MG63 (cell line): ENCODE measurements at regions not wholly inside any gene's neighbourhood (a gene's known extent, or its start where the extent isn't known, plus 50 kb on each side); places are given as distances from the start of the nearest gene placed in this dataset.
"Not testable (repeated sequence)": the region's sequence is repeated elsewhere in the genome, so short reads cannot be mapped to it uniquely, and the experiment has no call there.

Source experiments
- DNase-seq: peaks from one replicate; pipeline ENCODE4 v3.0.0-alpha.2; 2020
- H3K27me3 ChIP-seq: fragments of 250-450 bp; sonication (Bioruptor Pico); 2 replicates; pipeline ENCODE4 v1.5.1; 2020; ENCODE audit warnings: mild to moderate bottlenecking, moderate library complexity
- H3K36me3 ChIP-seq: fragments of 250-450 bp; sonication (Bioruptor Pico); 2 replicates; pipeline ENCODE4 v1.5.1; 2020; ENCODE audit warnings: mild to moderate bottlenecking, moderate library complexity
- H3K4me3 ChIP-seq: fragments of 250-450 bp; sonication (Bioruptor Pico); 2 replicates; pipeline ENCODE4 v1.5.1; 2020; ENCODE audit warnings: mild to moderate bottlenecking, moderate library complexity
- H3K9me3 ChIP-seq: fragments of 250-450 bp; sonication (Bioruptor Pico); 2 replicates; pipeline ENCODE4 v1.5.1; 2020; ENCODE audit warnings: mild to moderate bottlenecking, moderate library complexity

- Histone ChIP-seq H3K27me3 (no peaks in the 10 kb centered on the region), H3K4me3 (no peak overlapping the region)
- DNase-seq = no peak
These were observed 575.7 kb upstream of the CDH11 start for GRCh38 chr16:65697521-65697920.

GRCh38 chr16:65697065-65697464 lies 575.2 kb upstream of the CDH11 start:
- no peaks in the 10 kb centered on the region for H3K9me3 ChIP-seq
- DNase-seq = no peak
- no peak overlapping the region for H3K4me3 ChIP-seq
- H3K27me3 ChIP-seq = no peaks in the 10 kb centered on the region
- H3K36me3 ChIP-seq = no peaks in the 10 kb centered on the region

More at GRCh38 chr16:65697521-65697920, 575.7 kb upstream of the CDH11 start:
- Histone ChIP-seq H3K36me3 (no peaks in the 10 kb centered on the region), H3K9me3 (no peaks in the 10 kb centered on the region)

- not testable (repeated sequence) for H3K4me3 ChIP-seq, H3K9me3 ChIP-seq, H3K36me3 ChIP-seq, H3K27me3 ChIP-seq, DNase-seq
These were observed 570.0 kb upstream of the CDH11 start for GRCh38 chr16:65691846-65692245.

- no peak for DNase-seq
- Histone ChIP-seq H3K36me3 (no peaks in the 10 kb centered on the region), H3K4me3 (no peak overlapping the region), H3K9me3 (no peaks in the 10 kb centered on the region), H3K27me3 (no peaks in the 10 kb centered on the region)
These were observed 567.9 kb upstream of the CDH11 start for GRCh38 chr16:65689726-65690125.

GRCh38 chr16:65688301-65688700 lies 566.4 kb upstream of the CDH11 start:
- no peak overlapping the region for H3K4me3 ChIP-seq
- peaks cover 6% of the 10 kb centered on the region; the same call in 1 of the 2 replicates for H3K9me3 ChIP-seq
- no peaks in the 10 kb centered on the region for H3K36me3 ChIP-seq
- no peak for DNase-seq
- no peaks in the 10 kb centered on the region for H3K27me3 ChIP-seq

- H3K27me3 ChIP-seq = no peaks in the 10 kb centered on the region
- H3K9me3 ChIP-seq = peaks cover 6% of the 10 kb centered on the region; the same call in 1 of the 2 replicates
- no peaks in the 10 kb centered on the region for H3K36me3 ChIP-seq
- DNase-seq = no peak
- no peak overlapping the region for H3K4me3 ChIP-seq
These were observed 562.4 kb upstream of the CDH11 start for GRCh38 chr16:65684230-65684629.

GRCh38 chr16:65681406-65681805 lies 559.5 kb upstream of the CDH11 start:
- no peaks in the 10 kb centered on the region for H3K27me3 ChIP-seq
- H3K36me3 ChIP-seq = no peaks in the 10 kb centered on the region
- DNase-seq = no peak
- H3K9me3 ChIP-seq = peaks cover 6% of the 10 kb centered on the region; the same call in 1 of the 2 replicates
- no peak overlapping the region for H3K4me3 ChIP-seq

- Histone ChIP-seq H3K27me3 (no peaks in the 10 kb centered on the region), H3K4me3 (no peak overlapping the region), H3K9me3 (peaks cover 6% of the 10 kb centered on the region; the same call in 1 of the 2 replicates), H3K36me3 (no peaks in the 10 kb centered on the region)
- DNase-seq = no peak
These were observed 557.9 kb upstream of the CDH11 start for GRCh38 chr16:65679785-65680184.

GRCh38 chr16:65675161-65675560 lies 553.3 kb upstream of the CDH11 start:
- no peak overlapping the region for H3K4me3 ChIP-seq
- H3K27me3 ChIP-seq = no peaks in the 10 kb centered on the region
- DNase-seq = no peak
- no peaks in the 10 kb centered on the region for H3K9me3 ChIP-seq
- no peaks in the 10 kb centered on the region for H3K36me3 ChIP-seq

GRCh38 chr16:65672960-65673359 lies 551.1 kb upstream of the CDH11 start:
- H3K9me3 ChIP-seq = no peaks in the 10 kb centered on the region
- H3K27me3 ChIP-seq = no peaks in the 10 kb centered on the region
- no peaks in the 10 kb centered on the region for H3K36me3 ChIP-seq
- no peak overlapping the region for H3K4me3 ChIP-seq
- DNase-seq = peak; percentile 46

GRCh38 chr16:65671071-65671470 lies 549.2 kb upstream of the CDH11 start:
- Histone ChIP-seq H3K4me3 (no peak overlapping the region), H3K36me3 (no peaks in the 10 kb centered on the region)

GRCh38 chr16:65668064-65668595 lies 546.3 kb upstream of the CDH11 start:
- no peak for DNase-seq
- Histone ChIP-seq H3K27me3 (no peaks in the 10 kb centered on the region), H3K36me3 (no peaks in the 10 kb centered on the region), H3K9me3 (no peaks in the 10 kb centered on the region), H3K4me3 (no peak overlapping the region)

More at GRCh38 chr16:65671071-65671470, 549.2 kb upstream of the CDH11 start:
- Histone ChIP-seq H3K9me3 (no peaks in the 10 kb centered on the region), H3K27me3 (no peaks in the 10 kb centered on the region)
- no peak for DNase-seq

GRCh38 chr16:65667011-65667578 lies 545.2 kb upstream of the CDH11 start:
- no peaks in the 10 kb centered on the region for H3K36me3 ChIP-seq
- no peaks in the 10 kb centered on the region for H3K9me3 ChIP-seq
- no peak overlapping the region for H3K4me3 ChIP-seq
- DNase-seq = no peak
- H3K27me3 ChIP-seq = no peaks in the 10 kb centered on the region

- Histone ChIP-seq H3K9me3 (no peaks in the 10 kb centered on the region), H3K4me3 (no peak overlapping the region), H3K36me3 (no peaks in the 10 kb centered on the region), H3K27me3 (no peaks in the 10 kb centered on the region)
- peak; percentile 33 for DNase-seq
These were observed 544.5 kb upstream of the CDH11 start for GRCh38 chr16:65666132-65666941.

- Histone ChIP-seq H3K9me3 (no peaks in the 10 kb centered on the region), H3K27me3 (no peaks in the 10 kb centered on the region), H3K4me3 (no peak overlapping the region), H3K36me3 (no peaks in the 10 kb centered on the region)
- DNase-seq = no peak
These were observed 543.7 kb upstream of the CDH11 start for GRCh38 chr16:65665586-65665985.

- H3K4me3 ChIP-seq = no peak overlapping the region
- DNase-seq = no peak
These were observed 541.9 kb upstream of the CDH11 start for GRCh38 chr16:65663774-65664173.

GRCh38 chr16:65662256-65662655 lies 540.4 kb upstream of the CDH11 start:
- Histone ChIP-seq H3K27me3 (no peaks in the 10 kb centered on the region), H3K9me3 (no peaks in the 10 kb centered on the region), H3K4me3 (no peak overlapping the region), H3K36me3 (no peaks in the 10 kb centered on the region)
- no peak for DNase-seq

More at GRCh38 chr16:65663774-65664173, 541.9 kb upstream of the CDH11 start:
- no peaks in the 10 kb centered on the region for H3K27me3 ChIP-seq
- H3K9me3 ChIP-seq = no peaks in the 10 kb centered on the region
- no peaks in the 10 kb centered on the region for H3K36me3 ChIP-seq

- Histone ChIP-seq H3K36me3 (no peaks in the 10 kb centered on the region), H3K4me3 (no peak overlapping the region), H3K27me3 (no peaks in the 10 kb centered on the region), H3K9me3 (no peaks in the 10 kb centered on the region)
- no peak for DNase-seq
These were observed 539.7 kb upstream of the CDH11 start for GRCh38 chr16:65661558-65661957.
